Fibroblast of lung (primary cell): ENCODE measurements at regions not wholly inside any gene's neighbourhood (a gene's known extent, or its start where the extent isn't known, plus 50 kb on each side); places are given as distances from the start of the nearest gene placed in this dataset.

Source experiments
- EZH2 ChIP-seq: IDR thresholded peaks from 2 replicates; pipeline ENCODE4 v1.5.1; 2012; ENCODE audit warnings: low read length, control low read depth, mild to moderate bottlenecking; ENCODE audit errors: missing control alignments
- TF ChIP-seq, protein P1 (sequence below), 2 donors: IDR thresholded peaks in 1 of 2; conservative IDR thresholded peaks in 1 of 2; 1 replicate in 1 of 2; 2 replicates in 1 of 2; pipeline ENCODE4 v1.5.1; 2011 to 2012; ENCODE audit warnings: low read length in 2 of 2, control low read depth in 1 of 2, inconsistent platforms in 1 of 2, low read depth in 1 of 2, mild to moderate bottlenecking in 1 of 2

GRCh38 chr17:69967910-69968411, 107.1 kb upstream of the KCNJ16 start:
- TF ChIP-seq, protein P1, sequence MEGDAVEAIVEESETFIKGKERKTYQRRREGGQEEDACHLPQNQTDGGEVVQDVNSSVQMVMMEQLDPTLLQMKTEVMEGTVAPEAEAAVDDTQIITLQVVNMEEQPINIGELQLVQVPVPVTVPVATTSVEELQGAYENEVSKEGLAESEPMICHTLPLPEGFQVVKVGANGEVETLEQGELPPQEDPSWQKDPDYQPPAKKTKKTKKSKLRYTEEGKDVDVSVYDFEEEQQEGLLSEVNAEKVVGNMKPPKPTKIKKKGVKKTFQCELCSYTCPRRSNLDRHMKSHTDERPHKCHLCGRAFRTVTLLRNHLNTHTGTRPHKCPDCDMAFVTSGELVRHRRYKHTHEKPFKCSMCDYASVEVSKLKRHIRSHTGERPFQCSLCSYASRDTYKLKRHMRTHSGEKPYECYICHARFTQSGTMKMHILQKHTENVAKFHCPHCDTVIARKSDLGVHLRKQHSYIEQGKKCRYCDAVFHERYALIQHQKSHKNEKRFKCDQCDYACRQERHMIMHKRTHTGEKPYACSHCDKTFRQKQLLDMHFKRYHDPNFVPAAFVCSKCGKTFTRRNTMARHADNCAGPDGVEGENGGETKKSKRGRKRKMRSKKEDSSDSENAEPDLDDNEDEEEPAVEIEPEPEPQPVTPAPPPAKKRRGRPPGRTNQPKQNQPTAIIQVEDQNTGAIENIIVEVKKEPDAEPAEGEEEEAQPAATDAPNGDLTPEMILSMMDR (conservative IDR thresholded peaks at IDR 0.05 in 1 of 2, IDR thresholded peaks at IDR 0.05 in 1 of 2; ENCODE audit: low read depth in 1 of 2, low read length in 2 of 2), result no peak
- TF ChIP-seq EZH2, result no peak
